ENCODE measurements at regions not wholly inside any gene's neighbourhood (a gene's known extent, or its start where the extent isn't known, plus 50 kb on each side); places are given as distances from the start of the nearest gene placed in this dataset.

- Histone ChIP-seq H3K9me3 (no peaks in the 10 kb centered on the region), H3K27me3 (no peaks in the 10 kb centered on the region), H3K27ac (no peak overlapping the region), H3K36me3 (no peaks in the 10 kb centered on the region), H3K4me1 (no peaks in the 10 kb centered on the region), H3K4me3 (no peak overlapping the region)
- no peak for DNase-seq
- TF ChIP-seq CTCF (IDR thresholded peaks at IDR 0.05) (no peak), POLR2A (IDR thresholded peaks at IDR 0.05) (no peak)
- intact Hi-C loops (cut with DNase I; ENCODE audit: low total_unique reads): no loop called here
Measured at GRCh38 chr2:145324748-145325147, 804.8 kb upstream of the ZEB2 start.

GRCh38 chr2:145323512-145323911, 803.6 kb upstream of the ZEB2 start:
- Histone ChIP-seq H3K9me3 (no peaks in the 10 kb centered on the region), H3K27ac (no peak overlapping the region), H3K36me3 (no peaks in the 10 kb centered on the region), H3K4me3 (no peak overlapping the region), H3K27me3 (no peaks in the 10 kb centered on the region), H3K4me1 (no peaks in the 10 kb centered on the region)
- no peak for DNase-seq
- no peak for TF ChIP-seq CTCF (IDR thresholded peaks at IDR 0.05)
- no peak for TF ChIP-seq POLR2A (IDR thresholded peaks at IDR 0.05)
- intact Hi-C loops (cut with DNase I; ENCODE audit: low total_unique reads): no loop called here

GRCh38 chr2:145321344-145321743, 801.4 kb upstream of the ZEB2 start:
- Histone ChIP-seq H3K4me1 (no peaks in the 10 kb centered on the region), H3K4me3 (no peak overlapping the region), H3K9me3 (no peaks in the 10 kb centered on the region), H3K27me3 (no peaks in the 10 kb centered on the region), H3K36me3 (no peaks in the 10 kb centered on the region), H3K27ac (no peak overlapping the region)
- TF ChIP-seq CTCF (IDR thresholded peaks at IDR 0.05) (no peak), POLR2A (IDR thresholded peaks at IDR 0.05) (no peak)
- intact Hi-C loops (cut with DNase I; ENCODE audit: low total_unique reads): no loop called here
- no peak for DNase-seq

- no peaks in the 10 kb centered on the region for H3K36me3 ChIP-seq
- H3K4me3 ChIP-seq: no peak overlapping the region
- H3K9me3 ChIP-seq: no peaks in the 10 kb centered on the region
- TF ChIP-seq POLR2A (IDR thresholded peaks at IDR 0.05) (no peak), CTCF (IDR thresholded peaks at IDR 0.05) (no peak)
- no peak for DNase-seq
- no peaks in the 10 kb centered on the region for H3K4me1 ChIP-seq
- no peaks in the 10 kb centered on the region for H3K27me3 ChIP-seq
- H3K27ac ChIP-seq: no peak overlapping the region
- intact Hi-C loops (cut with DNase I; ENCODE audit: low total_unique reads): no loop called here
Measured at GRCh38 chr2:145316496-145316895, 796.6 kb upstream of the ZEB2 start.

GRCh38 chr2:145315053-145315452, 795.1 kb upstream of the ZEB2 start:
- H3K4me1 ChIP-seq: no peaks in the 10 kb centered on the region
- TF ChIP-seq CTCF (IDR thresholded peaks at IDR 0.05) (no peak), POLR2A (IDR thresholded peaks at IDR 0.05) (no peak)
- DNase-seq: no peak
- H3K36me3 ChIP-seq: no peaks in the 10 kb centered on the region
- no peaks in the 10 kb centered on the region for H3K9me3 ChIP-seq
- H3K27ac ChIP-seq: no peak overlapping the region
- intact Hi-C loops (cut with DNase I; ENCODE audit: low total_unique reads): no loop called here
- H3K27me3 ChIP-seq: no peaks in the 10 kb centered on the region
- H3K4me3 ChIP-seq: no peak overlapping the region

Data from uterus (tissue), 3 donors.